ENCODE measurements at regions not wholly inside any gene's neighbourhood (a gene's known extent, or its start where the extent isn't known, plus 50 kb on each side); places are given as distances from the start of the nearest gene placed in this dataset.

GRCh38 chr9:116039312-116039711 lies 114.3 kb upstream of the PAPPA start:
- no peaks in the 10 kb centered on the region for H3K27me3 Mint-ChIP-seq (ENCODE audit: low read depth)
- H3K4me1 Mint-ChIP-seq: no peaks in the 10 kb centered on the region
- no peaks in the 10 kb centered on the region for H3K9me3 Mint-ChIP-seq
- TF ChIP-seq CTCF (IDR thresholded peaks at IDR 0.05; ENCODE audit: unreplicated experiment): no peak
- no peaks in the 10 kb centered on the region for H3K36me3 Mint-ChIP-seq
- DNase-seq (ENCODE audit: low spot score in 2 of 2, unreplicated experiment in 2 of 2): no peak
- no peak overlapping the region for H3K4me3 Mint-ChIP-seq
- H3K27ac Mint-ChIP-seq: no peak overlapping the region

- no peak for TF ChIP-seq CTCF (IDR thresholded peaks at IDR 0.05; ENCODE audit: unreplicated experiment)
- Mint-ChIP-seq H3K27ac (no peak overlapping the region), H3K9me3 (no peaks in the 10 kb centered on the region), H3K27me3 (ENCODE audit: low read depth) (no peaks in the 10 kb centered on the region), H3K36me3 (no peaks in the 10 kb centered on the region), H3K4me1 (no peaks in the 10 kb centered on the region), H3K4me3 (no peak overlapping the region)
- DNase-seq (ENCODE audit: low spot score in 2 of 2, unreplicated experiment in 2 of 2): no peak
These were observed 113.7 kb upstream of the PAPPA start for GRCh38 chr9:116039893-116040292.

- H3K4me1 Mint-ChIP-seq: no peaks in the 10 kb centered on the region
- H3K9me3 Mint-ChIP-seq: peaks cover 8% of the 10 kb centered on the region
- no peak overlapping the region for H3K4me3 Mint-ChIP-seq
- no peaks in the 10 kb centered on the region for H3K36me3 Mint-ChIP-seq
- no peak overlapping the region for H3K27ac Mint-ChIP-seq
- DNase-seq (ENCODE audit: low spot score in 2 of 2, unreplicated experiment in 2 of 2): no peak
- no peaks in the 10 kb centered on the region for H3K27me3 Mint-ChIP-seq (ENCODE audit: low read depth)
- no peak for TF ChIP-seq CTCF (IDR thresholded peaks at IDR 0.05; ENCODE audit: unreplicated experiment)
These were observed 111.3 kb upstream of the PAPPA start for GRCh38 chr9:116042321-116042720.

- Mint-ChIP-seq H3K4me1 (no peaks in the 10 kb centered on the region), H3K27me3 (ENCODE audit: low read depth) (peaks cover 4% of the 10 kb centered on the region), H3K4me3 (no peak overlapping the region), H3K9me3 (peaks cover 8% of the 10 kb centered on the region), H3K36me3 (no peaks in the 10 kb centered on the region), H3K27ac (no peak overlapping the region)
- no peak for DNase-seq (ENCODE audit: low spot score in 2 of 2, unreplicated experiment in 2 of 2)
- no peak for TF ChIP-seq CTCF (IDR thresholded peaks at IDR 0.05; ENCODE audit: unreplicated experiment)
These were observed 108.5 kb upstream of the PAPPA start for GRCh38 chr9:116045083-116045482.

- Mint-ChIP-seq H3K27me3 (ENCODE audit: low read depth) (peaks cover 18% of the 10 kb centered on the region), H3K9me3 (peaks cover 8% of the 10 kb centered on the region), H3K4me1 (no peaks in the 10 kb centered on the region), H3K27ac (no peak overlapping the region), H3K36me3 (no peaks in the 10 kb centered on the region), H3K4me3 (no peak overlapping the region)
- DNase-seq (ENCODE audit: low spot score in 2 of 2, unreplicated experiment in 2 of 2): no peak
- no peak for TF ChIP-seq CTCF (IDR thresholded peaks at IDR 0.05; ENCODE audit: unreplicated experiment)
These were observed 105.5 kb upstream of the PAPPA start for GRCh38 chr9:116048081-116048480.

- Mint-ChIP-seq H3K9me3 (peaks cover 8% of the 10 kb centered on the region), H3K27me3 (ENCODE audit: low read depth) (peaks cover 18% of the 10 kb centered on the region), H3K36me3 (no peaks in the 10 kb centered on the region), H3K27ac (no peak overlapping the region), H3K4me3 (no peak overlapping the region), H3K4me1 (no peaks in the 10 kb centered on the region)
- DNase-seq (ENCODE audit: low spot score in 2 of 2, unreplicated experiment in 2 of 2): no peak
- TF ChIP-seq CTCF (IDR thresholded peaks at IDR 0.05; ENCODE audit: unreplicated experiment): no peak
These were observed 104.1 kb upstream of the PAPPA start for GRCh38 chr9:116049456-116049855.

Data from mesothelial cell of epicardium (in vitro differentiated cells).